Natural killer cell treated with Interleukin-12 subunit alpha and Interleukin-12 subunit beta and Interleukin-15 and Interleukin-18, amount 100 ng/mL, for 72 hours (primary cell): ENCODE measurements at regions not wholly inside any gene's neighbourhood (a gene's known extent, or its start where the extent isn't known, plus 50 kb on each side); places are given as distances from the start of the nearest gene placed in this dataset.

ENCODE experiments used
- ATAC-seq, 2 donors: fragments of 150-1000 bp; cut with Tn5 transposase in 1 of 2; sonication (Bioruptor Pico), chemical (Tn5 transposase) in 1 of 2; 2 replicates each; pipeline ENCODE4 v1.10.0; 2021
- DNase-seq: peaks from one replicate; pipeline ENCODE4 v3.0.0; 2022; ENCODE audit warnings: low spot score
- H3K27ac Mint-ChIP-seq, 2 donors: 1 replicate in 1 of 2; 2 replicates in 1 of 2; pipeline ENCODE4 v1.8.0; 2022; ENCODE audit warnings: mixed read lengths in 2 of 2, mild to moderate bottlenecking in 1 of 2, moderate library complexity in 1 of 2
- H3K27me3 Mint-ChIP-seq, 2 donors: 1 replicate in 1 of 2; 2 replicates in 1 of 2; pipeline ENCODE4 v1.8.0; 2022; ENCODE audit warnings: mixed read lengths in 2 of 2
- H3K36me3 Mint-ChIP-seq: one replicate; pipeline ENCODE4 v1.8.0; 2022; ENCODE audit warnings: mixed read lengths
- H3K4me1 Mint-ChIP-seq, 2 donors: 1 replicate in 1 of 2; 2 replicates in 1 of 2; pipeline ENCODE4 v1.8.0; 2022; ENCODE audit warnings: low read depth in 2 of 2, mixed read lengths in 2 of 2, mild to moderate bottlenecking in 1 of 2
- H3K4me3 Mint-ChIP-seq: one replicate; pipeline ENCODE4 v1.8.0; 2022; ENCODE audit warnings: mixed read lengths
- H3K9me3 Mint-ChIP-seq: 2 replicates; pipeline ENCODE4 v1.8.0; 2022; ENCODE audit warnings: mixed read lengths

DNA sequence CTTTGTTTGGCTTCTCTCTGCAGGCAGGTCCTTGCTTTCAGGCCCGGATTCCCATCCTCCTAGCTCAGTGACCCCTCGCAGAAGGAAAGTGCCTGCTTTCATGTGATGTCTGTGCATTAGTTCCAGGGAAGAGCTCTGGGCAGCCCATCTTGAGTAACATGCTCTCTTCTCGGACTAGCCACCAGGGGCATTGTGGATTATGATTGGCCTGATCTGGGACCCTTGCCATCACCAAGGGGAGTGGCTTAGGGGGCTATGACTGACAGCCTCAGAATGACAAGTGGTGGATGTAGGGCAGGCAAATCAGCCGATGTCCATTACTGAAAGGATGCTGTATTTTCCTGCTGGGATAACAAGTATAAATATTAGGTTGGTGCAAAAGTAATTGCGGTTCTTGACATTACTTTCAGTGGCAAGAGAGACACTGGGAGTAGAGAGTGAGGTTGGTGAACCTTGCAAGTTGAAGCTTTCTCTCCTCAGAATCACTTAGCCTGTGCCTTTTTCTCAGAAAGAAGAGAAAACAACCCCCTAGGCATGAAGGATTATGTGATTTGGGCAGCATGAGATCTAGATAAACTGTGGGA is 71.5 kb upstream of the MPHOSPH6 start:
- no peaks in the 10 kb centered on the region for H3K36me3 Mint-ChIP-seq
- ATAC-seq = no peak
- H3K27me3 Mint-ChIP-seq = peaks cover 27 to 51% of the 10 kb centered on the region in 2 donors

GRCh38 chr16:82240111-82240510 is 70.1 kb upstream of the MPHOSPH6 start:
- no peak for ATAC-seq
- H3K9me3 Mint-ChIP-seq = no peaks in the 10 kb centered on the region
- DNase-seq = no peak
- H3K27ac Mint-ChIP-seq = no peak overlapping the region
- H3K27me3 Mint-ChIP-seq = peaks cover 29 to 65% of the 10 kb centered on the region in 2 donors
- H3K4me1 Mint-ChIP-seq = peaks cover 0 to 11% of the 10 kb centered on the region in 2 donors
- no peak overlapping the region for H3K4me3 Mint-ChIP-seq
- no peaks in the 10 kb centered on the region for H3K36me3 Mint-ChIP-seq

More for the DNA sequence above, 71.5 kb upstream of the MPHOSPH6 start:
- Mint-ChIP-seq H3K4me1 (peaks cover 0 to 4% of the 10 kb centered on the region in 2 donors), H3K9me3 (no peaks in the 10 kb centered on the region), H3K27ac (no peak overlapping the region), H3K4me3 (no peak overlapping the region)
- DNase-seq = no peak

GRCh38 chr16:82236875-82237274 is 66.9 kb upstream of the MPHOSPH6 start:
- DNase-seq = no peak
- no peak for ATAC-seq
- H3K27ac Mint-ChIP-seq = no peak overlapping the region
- peaks cover 26 to 57% of the 10 kb centered on the region in 2 donors for H3K27me3 Mint-ChIP-seq
- H3K36me3 Mint-ChIP-seq = no peaks in the 10 kb centered on the region
- H3K4me1 Mint-ChIP-seq = peaks cover 0 to 11% of the 10 kb centered on the region in 2 donors
- H3K9me3 Mint-ChIP-seq = no peaks in the 10 kb centered on the region
- H3K4me3 Mint-ChIP-seq = peak overlapping the region; percentile 12

DNA sequence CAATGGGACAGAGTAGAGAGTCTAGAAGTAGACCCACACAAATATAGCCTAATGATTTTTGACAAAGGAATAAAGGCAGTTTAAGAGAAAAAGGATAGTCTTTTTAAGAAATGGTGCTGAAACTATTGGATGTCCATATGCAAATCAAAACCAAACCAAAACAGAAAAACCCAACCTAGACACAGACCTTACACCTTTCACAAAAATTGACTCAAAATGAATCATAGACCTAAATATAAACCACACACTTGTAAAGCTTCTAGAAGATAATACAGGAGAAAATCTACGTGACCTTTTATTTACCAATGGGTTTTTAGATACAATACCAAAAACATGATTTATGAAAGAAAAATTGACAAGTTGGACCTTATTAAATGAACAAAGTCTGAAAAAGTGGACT is 66.4 kb upstream of the MPHOSPH6 start:
- Mint-ChIP-seq H3K4me3 (peak overlapping the region; percentile 12), H3K4me1 (peaks cover 0 to 11% of the 10 kb centered on the region in 2 donors), H3K9me3 (no peaks in the 10 kb centered on the region), H3K36me3 (no peaks in the 10 kb centered on the region), H3K27me3 (peaks cover 26 to 56% of the 10 kb centered on the region in 2 donors), H3K27ac (no peak overlapping the region)
- no peak for DNase-seq
- ATAC-seq = peak in 1 of 2 donors; percentile 66

DNA sequence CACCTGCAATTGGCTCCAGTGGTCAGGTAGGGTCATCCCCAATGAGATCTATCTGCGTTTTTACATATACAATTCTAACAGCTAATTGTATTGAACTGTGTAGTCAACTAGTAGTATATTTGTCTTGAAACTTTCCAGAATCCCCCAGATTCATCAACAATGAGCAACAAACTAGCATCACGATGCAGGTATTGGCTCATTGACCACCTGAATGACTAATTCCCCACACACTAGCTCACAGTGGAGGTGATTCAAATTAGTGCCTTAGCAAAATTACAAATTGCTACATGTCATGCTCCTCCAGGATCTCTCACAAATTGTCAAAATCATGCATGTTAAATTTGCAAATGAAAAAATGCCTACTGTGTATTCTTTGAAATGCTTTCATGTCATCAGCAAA is 62.8 kb upstream of the MPHOSPH6 start:
- no peaks in the 10 kb centered on the region for H3K9me3 Mint-ChIP-seq
- ATAC-seq = no peak
- no peak overlapping the region for H3K27ac Mint-ChIP-seq
- H3K36me3 Mint-ChIP-seq = no peaks in the 10 kb centered on the region
- no peak for DNase-seq
- no peak overlapping the region for H3K4me3 Mint-ChIP-seq
- H3K4me1 Mint-ChIP-seq = peaks cover 0 to 11% of the 10 kb centered on the region in 2 donors
- H3K27me3 Mint-ChIP-seq = peaks cover 24 to 50% of the 10 kb centered on the region in 2 donors

GRCh38 chr16:82231008-82231787 is 61.2 kb upstream of the MPHOSPH6 start:
- Mint-ChIP-seq H3K27ac (no peak overlapping the region), H3K9me3 (no peaks in the 10 kb centered on the region), H3K36me3 (no peaks in the 10 kb centered on the region), H3K27me3 (peaks cover 26 to 44% of the 10 kb centered on the region in 2 donors), H3K4me3 (no peak overlapping the region), H3K4me1 (peaks cover 0 to 3% of the 10 kb centered on the region in 2 donors)
- no peak for DNase-seq
- no peak for ATAC-seq

DNA sequence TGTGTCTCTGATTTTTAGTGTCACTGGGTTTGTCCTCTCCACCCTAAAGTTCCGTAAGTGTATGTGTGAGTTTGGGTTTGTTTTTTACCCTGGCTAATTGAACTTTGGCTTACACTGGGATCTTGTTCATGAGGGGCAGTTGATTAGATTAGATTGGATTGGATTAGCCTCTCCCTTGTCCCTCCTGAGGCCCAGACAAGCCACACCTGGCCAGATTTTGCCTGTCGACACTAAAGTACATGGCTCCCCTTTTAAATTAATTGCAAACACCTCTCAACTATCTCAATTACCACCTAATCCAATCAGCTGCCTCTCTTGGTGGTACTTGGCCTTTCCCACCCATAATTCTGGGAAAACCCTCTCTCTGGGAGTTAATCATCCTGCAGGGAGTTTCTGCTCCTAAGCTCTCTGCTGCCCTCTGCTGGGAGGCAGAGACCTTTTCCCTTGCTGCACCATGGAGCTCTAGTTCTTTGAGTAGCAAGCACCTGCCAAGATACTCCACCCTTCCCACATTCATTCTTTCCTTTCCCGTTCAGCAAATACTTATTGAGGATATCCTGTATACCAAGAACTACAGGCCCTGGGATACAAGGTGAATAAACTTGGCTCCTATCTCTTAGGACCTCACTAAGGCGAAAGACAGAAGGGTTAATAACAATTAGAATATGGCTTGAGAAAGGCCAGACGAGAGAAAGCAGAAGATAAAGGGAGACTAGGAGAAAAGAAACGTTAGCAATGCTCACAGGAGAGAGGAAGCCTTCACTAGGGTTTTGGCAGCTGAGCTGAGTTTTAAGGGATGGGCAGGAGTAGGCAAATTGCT is 60.0 kb upstream of the MPHOSPH6 start:
- DNase-seq (peak; percentile 65), ATAC-seq (peak in 1 of 2 donors; percentile 63)
- H3K27ac Mint-ChIP-seq = no peak overlapping the region
- H3K36me3 Mint-ChIP-seq = no peaks in the 10 kb centered on the region
- no peaks in the 10 kb centered on the region for H3K4me1 Mint-ChIP-seq
- H3K27me3 Mint-ChIP-seq = peaks cover 25 to 32% of the 10 kb centered on the region in 2 donors
- H3K4me3 Mint-ChIP-seq = no peak overlapping the region
- no peaks in the 10 kb centered on the region for H3K9me3 Mint-ChIP-seq

GRCh38 chr16:82226327-82226726 is 56.3 kb upstream of the MPHOSPH6 start:
- no peaks in the 10 kb centered on the region for H3K36me3 Mint-ChIP-seq
- ATAC-seq (no peak), DNase-seq (no peak)
- peaks cover 26 to 29% of the 10 kb centered on the region in 2 donors for H3K27me3 Mint-ChIP-seq
- no peaks in the 10 kb centered on the region for H3K4me1 Mint-ChIP-seq
- H3K4me3 Mint-ChIP-seq = no peak overlapping the region
- H3K9me3 Mint-ChIP-seq = no peaks in the 10 kb centered on the region
- H3K27ac Mint-ChIP-seq = no peak overlapping the region

GRCh38 chr16:82224821-82225220 is 54.8 kb upstream of the MPHOSPH6 start:
- Mint-ChIP-seq H3K9me3 (no peaks in the 10 kb centered on the region), H3K27me3 (peaks cover 19 to 24% of the 10 kb centered on the region in 2 donors), H3K27ac (no peak overlapping the region), H3K4me3 (no peak overlapping the region), H3K36me3 (no peaks in the 10 kb centered on the region), H3K4me1 (no peaks in the 10 kb centered on the region)
- ATAC-seq (no peak), DNase-seq (no peak)

- ATAC-seq (peak; percentile 40 to 41), DNase-seq (no peak)
- Mint-ChIP-seq H3K9me3 (no peaks in the 10 kb centered on the region), H3K36me3 (no peaks in the 10 kb centered on the region), H3K27ac (no peak overlapping the region), H3K4me3 (no peak overlapping the region), H3K27me3 (peaks cover 5 to 12% of the 10 kb centered on the region in 2 donors), H3K4me1 (no peaks in the 10 kb centered on the region)
Observed at GRCh38 chr16:82220541-82220940, 50.5 kb upstream of the MPHOSPH6 start.
